Neural cell (in vitro differentiated cells): ENCODE measurements at regions not wholly inside any gene's neighbourhood (a gene's known extent, or its start where the extent isn't known, plus 50 kb on each side); places are given as distances from the start of the nearest gene placed in this dataset.

Experiments
- H2AFZ ChIP-seq: fragments of 200-600, 300-800 bp; sonication (generic), shearing (Covaris generic); 2 replicates; pipeline ENCODE4 v1.6.0; 2014; ENCODE audit warnings: low read depth, mild to moderate bottlenecking, antibody characterized with exemption, low read length, moderate library complexity
- H3F3A ChIP-seq: fragments of 200-600 bp; shearing (Covaris generic); 2 replicates; pipeline ENCODE4 v1.6.1; 2016; ENCODE audit warnings: mild to moderate bottlenecking, moderate library complexity, mixed read lengths, antibody characterized with exemption, low read length; ENCODE audit not compliant: insufficient read depth, poor library complexity, severe bottlenecking
- H3K27ac ChIP-seq: fragments of 200-600, 300-800 bp; sonication (generic), shearing (Covaris generic); 2 replicates; pipeline ENCODE4 v1.5.1; 2014; ENCODE audit warnings: mild to moderate bottlenecking, low read length, moderate library complexity
- H3K27me3 ChIP-seq: fragments of 300-800, 200-600 bp; sonication (generic), shearing (Covaris generic); 2 replicates; pipeline ENCODE4 v1.6.0; 2014; ENCODE audit warnings: mild to moderate bottlenecking, low read depth, low read length, moderate library complexity; ENCODE audit not compliant: insufficient read depth
- H3K36me3 ChIP-seq: fragments of 300-800, 200-600 bp; sonication (generic), shearing (Covaris generic); 2 replicates; pipeline ENCODE4 v1.5.1; 2014; ENCODE audit warnings: mild to moderate bottlenecking, antibody characterized with exemption, low read length, moderate library complexity; ENCODE audit not compliant: insufficient read depth
- H3K4me2 ChIP-seq: fragments of 300-800, 200-600 bp; sonication (generic), shearing (Covaris generic); 2 replicates; pipeline ENCODE4 v1.6.0; 2014; ENCODE audit warnings: mild to moderate bottlenecking, low read length
- H3K4me3 ChIP-seq: fragments of 300-800, 200-600 bp; sonication (generic), shearing (Covaris generic); 2 replicates; pipeline ENCODE4 v1.5.1; 2014; ENCODE audit warnings: mild to moderate bottlenecking, low read length, moderate library complexity
- H3K79me2 ChIP-seq: fragments of 200-600 bp; shearing (Covaris generic); replicated peaks from 2 replicates; pipeline ENCODE4 v1.6.0; 2014; ENCODE audit warnings: mild to moderate bottlenecking, low read length, moderate library complexity; ENCODE audit not compliant: insufficient read depth
- H3K9ac ChIP-seq: fragments of 300-800, 200-600 bp; sonication (generic), shearing (Covaris generic); 2 replicates; pipeline ENCODE4 v1.6.1; 2016; ENCODE audit warnings: mild to moderate bottlenecking, low read length, mixed read lengths
- H3K9me2 ChIP-seq: fragments of 200-600 bp; shearing (Covaris generic); 2 replicates; pipeline ENCODE4 v1.6.1; 2016; ENCODE audit warnings: mild to moderate bottlenecking, low read length, mixed read lengths; ENCODE audit not compliant: insufficient read depth
- H3K9me3 ChIP-seq: fragments of 200-600, 300-800 bp; sonication (generic), shearing (Covaris generic); 2 replicates; pipeline ENCODE4 v1.6.1; 2016; ENCODE audit warnings: mild to moderate bottlenecking, mixed run types, low read length, moderate library complexity, mixed read lengths
- H4K20me1 ChIP-seq: fragments of 200-600 bp; shearing (Covaris generic); 2 replicates; pipeline ENCODE4 v1.6.1; 2016; ENCODE audit warnings: mild to moderate bottlenecking, mixed run types; ENCODE audit not compliant: insufficient read depth
- CTCF ChIP-seq: fragments of 450-650 bp; IDR thresholded peaks from 2 replicates; pipeline ENCODE4 v1.5.1; 2014; ENCODE audit warnings: antibody characterized with exemption, mild to moderate bottlenecking, moderate library complexity; ENCODE audit not compliant: poor library complexity, severe bottlenecking
- EP300 ChIP-seq: fragments of 450-650 bp; conservative IDR thresholded peaks from 2 replicates; pipeline ENCODE4 v1.6.1; 2014; ENCODE audit warnings: antibody characterized with exemption, mild to moderate bottlenecking, moderate library complexity; ENCODE audit not compliant: poor library complexity, severe bottlenecking
- EZH2 ChIP-seq: fragments of 200-600, 300-800 bp; shearing (Covaris generic), sonication (generic); IDR thresholded peaks from 2 replicates; pipeline ENCODE4 v1.6.1; 2014; ENCODE audit warnings: antibody characterized with exemption, low read length, borderline replicate concordance, mild to moderate bottlenecking; ENCODE audit not compliant: insufficient read depth, poor library complexity, severe bottlenecking
- MXI1 ChIP-seq: fragments of 450-650 bp; conservative IDR thresholded peaks from 2 replicates; pipeline ENCODE4 v1.6.1; 2014; ENCODE audit warnings: antibody characterized with exemption, mild to moderate bottlenecking; ENCODE audit not compliant: poor library complexity, severe bottlenecking
- POLR2AphosphoS5 ChIP-seq: IDR thresholded peaks from 2 replicates; pipeline ENCODE4 v1.6.1; 2012
- RAD21 ChIP-seq: fragments of 450-650 bp; conservative IDR thresholded peaks from 2 replicates; pipeline ENCODE4 v1.6.1; 2014; ENCODE audit warnings: antibody characterized with exemption, mild to moderate bottlenecking, moderate library complexity
- REST ChIP-seq: IDR thresholded peaks from 2 replicates; pipeline ENCODE4 v1.6.1; 2012; ENCODE audit warnings: borderline replicate concordance
- SMC3 ChIP-seq: fragments of 450-650 bp; conservative IDR thresholded peaks from 2 replicates; pipeline ENCODE4 v1.6.1; 2014; ENCODE audit warnings: antibody characterized with exemption, mild to moderate bottlenecking, moderate library complexity; ENCODE audit not compliant: poor library complexity
- TAF1 ChIP-seq: IDR thresholded peaks from 2 replicates; pipeline ENCODE4 v1.6.1; 2012; ENCODE audit warnings: low read depth

GRCh38 chr5:130965920-130966319 is 199.1 kb downstream of the HINT1 start:
- Histone ChIP-seq H3K9me2 (no peaks in the 10 kb centered on the region), H4K20me1 (no peaks in the 10 kb centered on the region), H3F3A (no peaks in the 10 kb centered on the region), H3K79me2 (no peaks in the 10 kb centered on the region), H2AFZ (no peak overlapping the region), H3K9ac (no peak overlapping the region), H3K9me3 (no peaks in the 10 kb centered on the region), H3K4me2 (no peak overlapping the region), H3K36me3 (no peaks in the 10 kb centered on the region), H3K27me3 (no peaks in the 10 kb centered on the region), H3K27ac (no peak overlapping the region), H3K4me3 (no peak overlapping the region)
- no peak for TF ChIP-seq MXI1
- no peak for TF ChIP-seq POLR2AphosphoS5
- TF ChIP-seq EP300 = no peak

GRCh38 chr5:130965360-130965759 is 199.7 kb downstream of the HINT1 start:
- Histone ChIP-seq H3K27me3 (no peaks in the 10 kb centered on the region), H3K9ac (no peak overlapping the region), H3K79me2 (no peaks in the 10 kb centered on the region), H3K4me2 (no peak overlapping the region), H3K27ac (no peak overlapping the region), H3K9me2 (no peaks in the 10 kb centered on the region), H2AFZ (no peak overlapping the region), H4K20me1 (no peaks in the 10 kb centered on the region), H3F3A (no peaks in the 10 kb centered on the region), H3K4me3 (no peak overlapping the region), H3K36me3 (no peaks in the 10 kb centered on the region), H3K9me3 (no peaks in the 10 kb centered on the region)
- TF ChIP-seq EP300 = no peak
- TF ChIP-seq CTCF = no peak
- no peak for TF ChIP-seq RAD21
- TF ChIP-seq POLR2AphosphoS5 = no peak
- TF ChIP-seq SMC3 = no peak
- TF ChIP-seq TAF1 = no peak
- no peak for TF ChIP-seq EZH2
- TF ChIP-seq REST = no peak
- no peak for TF ChIP-seq MXI1
